Fibroblast of lung (primary cell): ENCODE measurements at regions not wholly inside any gene's neighbourhood (a gene's known extent, or its start where the extent isn't known, plus 50 kb on each side); places are given as distances from the start of the nearest gene placed in this dataset.

Experiments used
- DNase-seq, 2 donors: peaks; one replicate each; pipeline versions ENCODE4 v3.0.0 to v3.0.0-alpha.2; 2010; ENCODE audit warnings: low read depth in 2 of 2
- H2AFZ ChIP-seq: 2 replicates; pipeline ENCODE4 v1.5.1; 2012; ENCODE audit warnings: low read length, control low read depth, inconsistent platforms
- H3K27ac ChIP-seq: 2 replicates; pipeline ENCODE4 v1.5.1; 2011; ENCODE audit warnings: low read length, control low read depth; ENCODE audit not compliant: insufficient read depth
- H3K27me3 ChIP-seq: 2 replicates; pipeline ENCODE4 v1.5.1; 2011; ENCODE audit warnings: mild to moderate bottlenecking, low read length; ENCODE audit not compliant: control insufficient read depth, insufficient read depth
- H3K36me3 ChIP-seq: 2 replicates; pipeline ENCODE4 v1.5.1; 2011; ENCODE audit warnings: low read length; ENCODE audit not compliant: control insufficient read depth, insufficient read depth
- H3K4me1 ChIP-seq: 2 replicates; pipeline ENCODE4 v1.5.1; 2011; ENCODE audit warnings: low read length; ENCODE audit not compliant: control insufficient read depth, insufficient read depth; ENCODE audit errors: extremely low read depth
- H3K4me2 ChIP-seq: 2 replicates; pipeline ENCODE4 v1.5.1; 2011; ENCODE audit warnings: low read length, control low read depth; ENCODE audit not compliant: insufficient read depth; ENCODE audit errors: extremely low read depth
- H3K4me3 ChIP-seq, 4 experiments: fragments of 200-600 bp in 1 of 4; sonication (generic) in 1 of 4; replicated peaks in 1 of 4; 2 replicates each; pipeline ENCODE4 v1.5.1; 2011 to 2016; ENCODE audit warnings: low read length in 4 of 4, low read depth in 3 of 4, mild to moderate bottlenecking in 3 of 4, control low read depth in 2 of 4, inconsistent platforms in 1 of 4, mixed read lengths in 1 of 4; ENCODE audit not compliant: insufficient read depth in 1 of 4; ENCODE audit errors: control extremely low read depth in 1 of 4
- H3K79me2 ChIP-seq: 2 replicates; pipeline ENCODE4 v1.5.1; 2012; ENCODE audit warnings: mild to moderate bottlenecking, low read length, inconsistent platforms; ENCODE audit not compliant: control insufficient read depth, insufficient read depth
- H3K9ac ChIP-seq: 2 replicates; pipeline ENCODE4 v1.5.1; 2011; ENCODE audit warnings: mild to moderate bottlenecking, low read length, control low read depth; ENCODE audit not compliant: insufficient read depth
- H3K9me3 ChIP-seq: 2 replicates; pipeline ENCODE4 v1.5.1; 2012; ENCODE audit warnings: low read depth, low read length; ENCODE audit not compliant: control insufficient read depth, insufficient read depth
- H4K20me1 ChIP-seq: 2 replicates; pipeline ENCODE4 v1.5.1; 2011; ENCODE audit warnings: low read length; ENCODE audit not compliant: control insufficient read depth, insufficient read depth; ENCODE audit errors: extremely low read depth
- CTCF ChIP-seq, 2 donors: IDR thresholded peaks in 1 of 2; conservative IDR thresholded peaks in 1 of 2; 1 replicate in 1 of 2; 2 replicates in 1 of 2; pipeline ENCODE4 v1.5.1; 2011 to 2012; ENCODE audit warnings: low read length in 2 of 2, control low read depth in 1 of 2, inconsistent platforms in 1 of 2, low read depth in 1 of 2, mild to moderate bottlenecking in 1 of 2
- EZH2 ChIP-seq: IDR thresholded peaks from 2 replicates; pipeline ENCODE4 v1.5.1; 2012; ENCODE audit warnings: low read length, control low read depth, mild to moderate bottlenecking; ENCODE audit errors: missing control alignments

GRCh38 chr2:212900715-212901114 lies 250.7 kb downstream of the IKZF2 start:
- TF ChIP-seq CTCF (conservative IDR thresholded peaks at IDR 0.05 in 1 of 2, IDR thresholded peaks at IDR 0.05 in 1 of 2; ENCODE audit: low read depth in 1 of 2, low read length in 2 of 2) (no peak), EZH2 (no peak)
- H3K9me3 ChIP-seq, result no peaks in the 10 kb centered on the region

GRCh38 chr2:212898011-212898410 lies 253.4 kb downstream of the IKZF2 start:
- no peak for DNase-seq
- H3K9ac ChIP-seq, result no peak overlapping the region
- no peak for TF ChIP-seq EZH2
- no peak for TF ChIP-seq CTCF (conservative IDR thresholded peaks at IDR 0.05 in 1 of 2, IDR thresholded peaks at IDR 0.05 in 1 of 2; ENCODE audit: low read depth in 1 of 2, low read length in 2 of 2)
- H3K4me2 ChIP-seq, result no peak overlapping the region
- H3K27me3 ChIP-seq, result no peaks in the 10 kb centered on the region
- no peaks in the 10 kb centered on the region for H4K20me1 ChIP-seq
- no peak overlapping the region for H3K27ac ChIP-seq
- no peak overlapping the region for H3K4me3 ChIP-seq
- no peak overlapping the region for H2AFZ ChIP-seq
- H3K36me3 ChIP-seq, result no peaks in the 10 kb centered on the region
- H3K9me3 ChIP-seq, result no peaks in the 10 kb centered on the region
- H3K79me2 ChIP-seq, result no peaks in the 10 kb centered on the region
- no peaks in the 10 kb centered on the region for H3K4me1 ChIP-seq

More at GRCh38 chr2:212900715-212901114, 250.7 kb downstream of the IKZF2 start:
- H3K79me2 ChIP-seq, result no peaks in the 10 kb centered on the region
- no peak overlapping the region for H3K9ac ChIP-seq
- H2AFZ ChIP-seq, result no peak overlapping the region
- DNase-seq, result no peak
- H3K4me3 ChIP-seq, result no peak overlapping the region
- no peaks in the 10 kb centered on the region for H3K36me3 ChIP-seq
- no peaks in the 10 kb centered on the region for H4K20me1 ChIP-seq
- no peaks in the 10 kb centered on the region for H3K27me3 ChIP-seq
- H3K4me2 ChIP-seq, result no peak overlapping the region
- no peak overlapping the region for H3K27ac ChIP-seq
- no peaks in the 10 kb centered on the region for H3K4me1 ChIP-seq

- no peaks in the 10 kb centered on the region for H3K36me3 ChIP-seq
- TF ChIP-seq EZH2, result no peak
- no peak for TF ChIP-seq CTCF (conservative IDR thresholded peaks at IDR 0.05 in 1 of 2, IDR thresholded peaks at IDR 0.05 in 1 of 2; ENCODE audit: low read depth in 1 of 2, low read length in 2 of 2)
- no peaks in the 10 kb centered on the region for H3K27me3 ChIP-seq
- no peak overlapping the region for H3K27ac ChIP-seq
- H3K4me1 ChIP-seq, result no peaks in the 10 kb centered on the region
- H3K9me3 ChIP-seq, result no peaks in the 10 kb centered on the region
- H3K79me2 ChIP-seq, result no peaks in the 10 kb centered on the region
- no peak overlapping the region for H3K4me3 ChIP-seq
- peak in 1 of 2 donors; percentile 36 for DNase-seq
- no peaks in the 10 kb centered on the region for H4K20me1 ChIP-seq
- no peak overlapping the region for H2AFZ ChIP-seq
- no peak overlapping the region for H3K4me2 ChIP-seq
- no peak overlapping the region for H3K9ac ChIP-seq
Observed at GRCh38 chr2:212897296-212897695, 254.1 kb downstream of the IKZF2 start.
